HUES6 (cell line): ENCODE measurements at regions not wholly inside any gene's neighbourhood (a gene's known extent, or its start where the extent isn't known, plus 50 kb on each side); places are given as distances from the start of the nearest gene placed in this dataset.

ENCODE experiments used
- H3K27ac ChIP-seq: 2 replicates; pipeline ENCODE4 v1.7.0; 2013; ENCODE audit warnings: low read depth, mild to moderate bottlenecking, low read length, inconsistent platforms
- H3K27me3 ChIP-seq: 2 replicates; pipeline ENCODE4 v1.6.1; 2013; ENCODE audit warnings: low read length; ENCODE audit not compliant: control insufficient read depth, insufficient read depth
- H3K36me3 ChIP-seq: 2 replicates; pipeline ENCODE4 v1.6.1; 2013; ENCODE audit warnings: low read length; ENCODE audit not compliant: control insufficient read depth, insufficient read depth
- H3K4me1 ChIP-seq: 2 replicates; pipeline ENCODE4 v1.6.1; 2013; ENCODE audit warnings: low read length; ENCODE audit not compliant: control insufficient read depth, insufficient read depth
- H3K4me3 ChIP-seq: 2 replicates; pipeline ENCODE4 v1.5.1; 2013; ENCODE audit warnings: low read depth, low read length
- H3K9ac ChIP-seq: one replicate; pipeline ENCODE4 v1.6.1; 2013; ENCODE audit warnings: mild to moderate bottlenecking, low read length
- H3K9me3 ChIP-seq: 2 replicates; pipeline ENCODE4 v1.6.1; 2013; ENCODE audit warnings: low read depth, low read length; ENCODE audit not compliant: control insufficient read depth, insufficient read depth

DNA sequence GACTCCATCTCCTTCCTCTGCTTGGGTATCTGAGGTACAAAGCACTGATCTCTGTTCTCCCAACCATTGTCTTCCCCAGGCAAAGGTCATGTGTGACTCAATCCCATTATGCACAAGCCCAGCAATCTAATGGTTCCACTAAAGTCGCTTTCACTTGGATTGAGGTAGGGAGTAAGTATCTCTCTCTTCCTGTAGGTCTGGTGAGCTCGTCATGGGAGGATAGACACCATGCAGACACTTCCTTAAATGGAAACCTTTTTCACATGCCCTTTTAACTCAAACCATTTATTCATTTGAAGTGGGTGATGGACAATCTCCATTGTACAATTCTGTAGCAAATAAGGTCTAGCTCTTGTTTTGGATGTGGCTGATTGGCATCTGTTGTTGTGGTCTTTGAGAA is 245.2 kb upstream of the CLNK start:
- Histone ChIP-seq H3K9me3 (no peaks in the 10 kb centered on the region), H3K4me3 (no peak overlapping the region), H3K27ac (no peak overlapping the region), H3K9ac (no peak overlapping the region), H3K4me1 (no peaks in the 10 kb centered on the region), H3K36me3 (no peaks in the 10 kb centered on the region), H3K27me3 (no peaks in the 10 kb centered on the region)

- H3K27me3 ChIP-seq = no peaks in the 10 kb centered on the region
- no peak overlapping the region for H3K4me3 ChIP-seq
- H3K9me3 ChIP-seq = no peaks in the 10 kb centered on the region
- H3K27ac ChIP-seq = no peak overlapping the region
- no peaks in the 10 kb centered on the region for H3K36me3 ChIP-seq
- H3K9ac ChIP-seq = no peak overlapping the region
- H3K4me1 ChIP-seq = peaks cover 5% of the 10 kb centered on the region; the same call in 1 of the 2 replicates
Observed at GRCh38 chr4:10925996-10926395, 241.4 kb upstream of the CLNK start.

- H3K27ac ChIP-seq = no peak overlapping the region
- no peak overlapping the region for H3K9ac ChIP-seq
- H3K27me3 ChIP-seq = no peaks in the 10 kb centered on the region
- no peak overlapping the region for H3K4me3 ChIP-seq
- peaks cover 5% of the 10 kb centered on the region; the same call in 1 of the 2 replicates for H3K4me1 ChIP-seq
- H3K9me3 ChIP-seq = no peaks in the 10 kb centered on the region
- H3K36me3 ChIP-seq = no peaks in the 10 kb centered on the region
Observed at GRCh38 chr4:10924274-10924673, 239.7 kb upstream of the CLNK start.

GRCh38 chr4:10917566-10917965 is 233.0 kb upstream of the CLNK start:
- H3K9me3 ChIP-seq = no peaks in the 10 kb centered on the region
- no peak overlapping the region for H3K4me3 ChIP-seq
- H3K9ac ChIP-seq = no peak overlapping the region
- H3K36me3 ChIP-seq = no peaks in the 10 kb centered on the region
- H3K4me1 ChIP-seq = no peaks in the 10 kb centered on the region
- H3K27me3 ChIP-seq = no peaks in the 10 kb centered on the region
- no peak overlapping the region for H3K27ac ChIP-seq

- no peaks in the 10 kb centered on the region for H3K36me3 ChIP-seq
- no peaks in the 10 kb centered on the region for H3K9me3 ChIP-seq
- H3K4me1 ChIP-seq = no peaks in the 10 kb centered on the region; the same call in 1 of the 2 replicates
- no peak overlapping the region for H3K27ac ChIP-seq
- H3K4me3 ChIP-seq = no peak overlapping the region
- no peak overlapping the region for H3K9ac ChIP-seq
- H3K27me3 ChIP-seq = no peaks in the 10 kb centered on the region
Observed at GRCh38 chr4:10898072-10898471, 213.5 kb upstream of the CLNK start.

GRCh38 chr4:10897076-10897475 is 212.5 kb upstream of the CLNK start:
- H3K27ac ChIP-seq = no peak overlapping the region
- H3K27me3 ChIP-seq = no peaks in the 10 kb centered on the region
- H3K4me3 ChIP-seq = no peak overlapping the region
- H3K9me3 ChIP-seq = no peaks in the 10 kb centered on the region
- no peak overlapping the region for H3K9ac ChIP-seq
- no peaks in the 10 kb centered on the region for H3K36me3 ChIP-seq
- H3K4me1 ChIP-seq = no peaks in the 10 kb centered on the region; the same call in 1 of the 2 replicates

GRCh38 chr4:10893395-10893794 is 208.8 kb upstream of the CLNK start:
- H3K9ac ChIP-seq = no peak overlapping the region
- no peak overlapping the region for H3K4me3 ChIP-seq

GRCh38 chr4:10891866-10892265 is 207.3 kb upstream of the CLNK start:
- Histone ChIP-seq H3K4me1 (no peaks in the 10 kb centered on the region; the same call in 1 of the 2 replicates), H3K36me3 (no peaks in the 10 kb centered on the region), H3K9ac (no peak overlapping the region), H3K27me3 (no peaks in the 10 kb centered on the region), H3K9me3 (no peaks in the 10 kb centered on the region), H3K27ac (no peak overlapping the region), H3K4me3 (no peak overlapping the region)

More at GRCh38 chr4:10893395-10893794, 208.8 kb upstream of the CLNK start:
- H3K27ac ChIP-seq = no peak overlapping the region
- H3K27me3 ChIP-seq = no peaks in the 10 kb centered on the region
- no peaks in the 10 kb centered on the region for H3K36me3 ChIP-seq
- no peaks in the 10 kb centered on the region; the same call in 1 of the 2 replicates for H3K4me1 ChIP-seq
- no peaks in the 10 kb centered on the region for H3K9me3 ChIP-seq

DNA sequence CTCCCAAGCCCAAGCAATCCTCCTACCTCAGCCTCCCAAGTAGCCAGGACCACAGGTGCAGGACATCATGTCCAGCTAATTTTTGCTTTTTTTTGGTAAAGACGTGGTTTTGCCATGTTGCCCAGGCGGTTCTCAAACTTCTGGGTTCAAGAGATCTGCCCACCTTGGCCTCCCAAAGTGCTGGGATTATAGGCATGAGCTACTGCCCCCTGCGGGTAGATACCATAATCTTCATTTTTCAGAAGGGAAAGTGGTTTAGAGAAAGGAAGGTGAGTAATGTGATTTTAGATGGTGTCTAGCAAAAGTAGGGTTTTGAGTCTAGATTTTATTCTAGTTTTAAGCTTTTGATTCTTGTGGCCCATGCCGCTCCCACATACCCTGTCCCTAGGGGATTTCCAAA is 205.3 kb upstream of the CLNK start:
- no peaks in the 10 kb centered on the region; the same call in 1 of the 2 replicates for H3K4me1 ChIP-seq
- H3K9ac ChIP-seq = no peak overlapping the region
- H3K9me3 ChIP-seq = no peaks in the 10 kb centered on the region
- no peaks in the 10 kb centered on the region for H3K36me3 ChIP-seq
- no peaks in the 10 kb centered on the region for H3K27me3 ChIP-seq
- no peak overlapping the region for H3K4me3 ChIP-seq
- no peak overlapping the region for H3K27ac ChIP-seq

DNA sequence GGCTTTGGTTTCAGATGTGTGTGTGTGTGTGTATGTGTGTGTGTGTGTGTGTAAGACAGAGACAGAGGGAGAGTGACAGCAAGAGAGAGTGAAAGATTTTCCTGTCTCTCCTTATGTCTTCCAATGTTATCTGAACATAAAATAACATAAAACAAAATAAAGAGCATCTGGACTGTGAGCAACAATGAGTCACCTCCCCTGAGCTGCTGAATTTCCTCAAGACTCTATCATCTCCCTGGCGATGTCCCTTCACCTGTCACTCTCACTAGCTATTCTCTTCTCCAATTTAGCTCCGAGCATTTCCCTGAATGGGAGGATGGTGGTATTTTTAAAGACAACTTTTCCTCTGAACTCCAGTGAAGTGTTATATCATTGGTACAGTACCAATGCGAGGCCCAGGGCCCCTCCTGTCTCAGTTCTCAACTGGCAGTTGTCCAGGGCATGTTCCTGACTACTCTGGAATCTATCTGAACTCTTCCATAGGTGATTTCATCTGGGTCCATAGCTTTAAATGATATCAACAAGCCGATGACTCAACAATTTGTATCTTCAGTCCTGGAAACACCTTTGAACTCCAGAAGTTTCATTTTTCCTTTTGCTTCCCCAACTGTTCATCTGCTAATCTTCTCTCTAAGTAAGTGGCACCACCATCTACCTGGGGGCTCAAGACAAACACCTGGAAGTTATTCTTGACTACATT is 195.0 kb upstream of the CLNK start:
- Histone ChIP-seq H3K9me3 (no peaks in the 10 kb centered on the region), H3K27me3 (no peaks in the 10 kb centered on the region), H3K9ac (no peak overlapping the region), H3K27ac (no peak overlapping the region), H3K4me3 (no peak overlapping the region), H3K4me1 (no peaks in the 10 kb centered on the region), H3K36me3 (no peaks in the 10 kb centered on the region)

DNA sequence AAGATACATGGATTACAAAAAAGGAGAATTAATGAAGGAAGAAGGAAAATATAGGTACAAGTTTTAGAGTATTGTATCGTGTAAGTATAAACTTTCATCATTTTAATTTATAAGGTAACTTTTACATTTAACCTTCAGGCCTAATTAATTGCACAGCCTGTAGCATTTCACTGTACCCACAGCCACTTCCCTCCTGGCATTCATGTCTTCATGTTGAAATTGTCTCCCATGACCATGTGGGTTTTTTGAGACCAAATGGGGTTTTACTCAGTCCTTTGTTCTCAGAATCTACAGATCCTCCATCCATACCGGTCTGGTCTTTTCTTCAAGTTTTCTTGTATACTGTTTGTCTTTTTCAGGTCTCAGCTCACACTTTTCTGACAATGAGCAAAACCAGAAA is 194.3 kb upstream of the CLNK start:
- Histone ChIP-seq H3K4me3 (no peak overlapping the region), H3K36me3 (no peaks in the 10 kb centered on the region), H3K9ac (no peak overlapping the region), H3K27ac (no peak overlapping the region), H3K27me3 (no peaks in the 10 kb centered on the region), H3K4me1 (no peaks in the 10 kb centered on the region), H3K9me3 (0 out of 2 replicates have a peak, but pooled peaks cover under 1% of the 10 kb centered on the region)
